ENCODE measurements at regions not wholly inside any gene's neighbourhood (a gene's known extent, or its start where the extent isn't known, plus 50 kb on each side); places are given as distances from the start of the nearest gene placed in this dataset.

GRCh38 chr7:153920126-153920525, 132.1 kb upstream of the DPP6 start:
- TF ChIP-seq, protein P1, sequence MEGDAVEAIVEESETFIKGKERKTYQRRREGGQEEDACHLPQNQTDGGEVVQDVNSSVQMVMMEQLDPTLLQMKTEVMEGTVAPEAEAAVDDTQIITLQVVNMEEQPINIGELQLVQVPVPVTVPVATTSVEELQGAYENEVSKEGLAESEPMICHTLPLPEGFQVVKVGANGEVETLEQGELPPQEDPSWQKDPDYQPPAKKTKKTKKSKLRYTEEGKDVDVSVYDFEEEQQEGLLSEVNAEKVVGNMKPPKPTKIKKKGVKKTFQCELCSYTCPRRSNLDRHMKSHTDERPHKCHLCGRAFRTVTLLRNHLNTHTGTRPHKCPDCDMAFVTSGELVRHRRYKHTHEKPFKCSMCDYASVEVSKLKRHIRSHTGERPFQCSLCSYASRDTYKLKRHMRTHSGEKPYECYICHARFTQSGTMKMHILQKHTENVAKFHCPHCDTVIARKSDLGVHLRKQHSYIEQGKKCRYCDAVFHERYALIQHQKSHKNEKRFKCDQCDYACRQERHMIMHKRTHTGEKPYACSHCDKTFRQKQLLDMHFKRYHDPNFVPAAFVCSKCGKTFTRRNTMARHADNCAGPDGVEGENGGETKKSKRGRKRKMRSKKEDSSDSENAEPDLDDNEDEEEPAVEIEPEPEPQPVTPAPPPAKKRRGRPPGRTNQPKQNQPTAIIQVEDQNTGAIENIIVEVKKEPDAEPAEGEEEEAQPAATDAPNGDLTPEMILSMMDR (IDR thresholded peaks at IDR 0.05): no peak
- no peak for TF ChIP-seq POLR2A (IDR thresholded peaks at IDR 0.05)

Data from thyroid gland (tissue), 4 donors.